ENCODE measurements at regions not wholly inside any gene's neighbourhood (a gene's known extent, or its start where the extent isn't known, plus 50 kb on each side); places are given as distances from the start of the nearest gene placed in this dataset.

DNA sequence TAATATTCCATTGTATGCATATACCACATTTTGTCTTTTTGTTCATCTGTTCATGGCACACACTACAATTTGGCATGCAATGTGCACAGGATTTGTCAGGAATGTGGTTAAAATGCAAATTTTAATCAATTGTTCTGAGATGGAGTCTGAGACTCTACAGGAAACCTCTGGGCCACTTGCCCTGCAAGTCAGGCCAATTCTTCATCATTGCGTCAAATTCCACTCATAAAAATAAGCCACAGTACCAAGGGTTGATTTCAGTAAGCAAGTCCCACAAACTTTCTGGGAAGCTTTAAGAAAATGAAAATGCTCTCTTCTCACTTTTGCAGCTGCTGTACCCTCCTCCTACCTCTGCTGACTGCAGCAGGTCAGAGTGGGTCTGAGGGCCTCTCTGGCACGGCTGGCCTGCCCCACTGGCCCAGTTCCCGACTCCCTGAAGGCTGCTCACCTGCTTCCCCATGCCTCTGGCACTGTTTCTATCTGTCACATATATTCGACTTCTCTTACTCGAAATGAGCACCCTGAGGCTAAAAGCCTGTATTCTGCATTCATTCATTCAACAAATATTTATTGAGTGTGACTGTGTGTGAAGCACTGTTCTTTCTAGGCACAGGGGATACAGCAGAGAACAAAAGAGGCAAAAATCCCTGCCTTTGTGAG, 83.8 kb upstream of the WASF3 start:
- H3K4me3 ChIP-seq (ENCODE audit: control insufficient read depth in 2 of 3, extremely low read depth in 1 of 3, insufficient read depth in 2 of 3, low read depth in 1 of 3, low read length in 3 of 3), result no peak overlapping the region
- no peak overlapping the region for H3K4me2 ChIP-seq (ENCODE audit: control insufficient read depth, extremely low read depth, insufficient read depth, low read depth, low read length)
- H3K79me2 ChIP-seq (ENCODE audit: control insufficient read depth, insufficient read depth, low read length), result no peaks in the 10 kb centered on the region
- H3K36me3 ChIP-seq (ENCODE audit: control insufficient read depth in 2 of 2, extremely low read depth in 1 of 2, insufficient read depth in 2 of 2, low read length in 2 of 2), result no peaks in the 10 kb centered on the region
- FAIRE-seq (no peak), DNase-seq (ENCODE audit: low read depth, low spot score) (no peak)
- H3K9me1 ChIP-seq (ENCODE audit: control insufficient read depth, extremely low read depth, insufficient read depth, low read length), result no peaks in the 10 kb centered on the region
- H3K9me3 ChIP-seq (ENCODE audit: control insufficient read depth, low read depth, low read length), result no peaks in the 10 kb centered on the region
- no peaks in the 10 kb centered on the region for H3K27me3 ChIP-seq (ENCODE audit: control insufficient read depth, extremely low read depth, insufficient read depth, low read length)
- no peak overlapping the region for H2AFZ ChIP-seq (ENCODE audit: control insufficient read depth, low read length)
- peaks cover 6% of the 10 kb centered on the region for H3K4me1 ChIP-seq (ENCODE audit: control insufficient read depth, extremely low read depth, insufficient read depth, low read length)
- dilution Hi-C loops (cut with MboI; ENCODE audit: extremely low pct_ligation_motif_present, low sequenced_read_pairs), result no loop called here
- H3K9ac ChIP-seq (ENCODE audit: control insufficient read depth, extremely low read depth, insufficient read depth, low read length), result no peak overlapping the region
- no peak overlapping the region for H3K27ac ChIP-seq (ENCODE audit: control insufficient read depth, insufficient read depth, low read length)
- no peaks in the 10 kb centered on the region for H4K20me1 ChIP-seq (ENCODE audit: control insufficient read depth, extremely low read depth, insufficient read depth, low read length)
- no peak for TF ChIP-seq CTCF (optimal IDR thresholded peaks at IDR 0.05 in 1 of 3, IDR thresholded peaks at IDR 0.05 in 1 of 3, conservative IDR thresholded peaks at IDR 0.05 in 1 of 3; ENCODE audit: extremely low read depth in 1 of 3, insufficient read depth in 2 of 3, low read length in 3 of 3)
- no peak for TF ChIP-seq EZH2 (IDR thresholded peaks at IDR 0.05; ENCODE audit: low read length)

GRCh38 chr13:26474286-26474685, 83.2 kb upstream of the WASF3 start:
- Histone ChIP-seq H3K4me3 (ENCODE audit: control insufficient read depth in 2 of 3, extremely low read depth in 1 of 3, insufficient read depth in 2 of 3, low read depth in 1 of 3, low read length in 3 of 3) (no peak overlapping the region), H3K4me2 (ENCODE audit: control insufficient read depth, extremely low read depth, insufficient read depth, low read depth, low read length) (no peak overlapping the region), H2AFZ (ENCODE audit: control insufficient read depth, low read length) (peak overlapping the region; percentile 23), H3K27me3 (ENCODE audit: control insufficient read depth, extremely low read depth, insufficient read depth, low read length) (no peaks in the 10 kb centered on the region), H3K9me3 (ENCODE audit: control insufficient read depth, low read depth, low read length) (no peaks in the 10 kb centered on the region), H3K9me1 (ENCODE audit: control insufficient read depth, extremely low read depth, insufficient read depth, low read length) (no peaks in the 10 kb centered on the region), H3K36me3 (ENCODE audit: control insufficient read depth in 2 of 2, extremely low read depth in 1 of 2, insufficient read depth in 2 of 2, low read length in 2 of 2) (no peaks in the 10 kb centered on the region), H3K27ac (ENCODE audit: control insufficient read depth, insufficient read depth, low read length) (no peak overlapping the region), H3K79me2 (ENCODE audit: control insufficient read depth, insufficient read depth, low read length) (no peaks in the 10 kb centered on the region), H3K9ac (ENCODE audit: control insufficient read depth, extremely low read depth, insufficient read depth, low read length) (no peak overlapping the region), H4K20me1 (ENCODE audit: control insufficient read depth, extremely low read depth, insufficient read depth, low read length) (no peaks in the 10 kb centered on the region), H3K4me1 (ENCODE audit: control insufficient read depth, extremely low read depth, insufficient read depth, low read length) (peaks cover 6% of the 10 kb centered on the region)
- TF ChIP-seq CTCF (optimal IDR thresholded peaks at IDR 0.05 in 1 of 3, IDR thresholded peaks at IDR 0.05 in 1 of 3, conservative IDR thresholded peaks at IDR 0.05 in 1 of 3; ENCODE audit: extremely low read depth in 1 of 3, insufficient read depth in 2 of 3, low read length in 3 of 3) (no peak), EZH2 (IDR thresholded peaks at IDR 0.05; ENCODE audit: low read length) (no peak)
- DNase-seq (ENCODE audit: low read depth, low spot score), result no peak
- no peak for FAIRE-seq
- dilution Hi-C loops (cut with MboI; ENCODE audit: extremely low pct_ligation_motif_present, low sequenced_read_pairs), result no loop called here
